Fibroblast of mammary gland (primary cell): ENCODE measurements at regions not wholly inside any gene's neighbourhood (a gene's known extent, or its start where the extent isn't known, plus 50 kb on each side); places are given as distances from the start of the nearest gene placed in this dataset.

ENCODE experiments used
- DNase-seq: peaks from one replicate; pipeline ENCODE4 v3.0.0-alpha.2; 2010; ENCODE audit warnings: low read depth
- H3K4me3 ChIP-seq: 2 replicates; pipeline ENCODE4 v1.5.1; 2011; ENCODE audit warnings: low read depth, mild to moderate bottlenecking, low read length, moderate library complexity; ENCODE audit not compliant: control insufficient read depth
- CTCF ChIP-seq: conservative IDR thresholded peaks from 2 replicates; pipeline ENCODE4 v1.5.1; 2011; ENCODE audit warnings: low read depth, low read length, inconsistent platforms; ENCODE audit not compliant: control insufficient read depth, insufficient read depth

GRCh38 chr2:211129798-211130197 is 573.4 kb downstream of the CPS1 start:
- TF ChIP-seq CTCF: no peak
- DNase-seq: no peak
- no peak overlapping the region for H3K4me3 ChIP-seq

GRCh38 chr2:211132046-211132445 is 575.6 kb downstream of the CPS1 start:
- DNase-seq: no peak
- no peak overlapping the region for H3K4me3 ChIP-seq
- TF ChIP-seq CTCF: no peak

- no peak for TF ChIP-seq CTCF
- H3K4me3 ChIP-seq: no peak overlapping the region
- no peak for DNase-seq
Measured at GRCh38 chr2:211132573-211132972, 576.2 kb downstream of the CPS1 start.

- H3K4me3 ChIP-seq: no peak overlapping the region
- no peak for TF ChIP-seq CTCF
- no peak for DNase-seq
Measured at GRCh38 chr2:211133766-211134165, 577.4 kb downstream of the CPS1 start.

- DNase-seq: no peak
- no peak for TF ChIP-seq CTCF
- no peak overlapping the region for H3K4me3 ChIP-seq
Measured at GRCh38 chr2:211138551-211138950, 582.2 kb downstream of the CPS1 start.

- TF ChIP-seq CTCF: no peak
- DNase-seq: peak; percentile 6
- no peak overlapping the region for H3K4me3 ChIP-seq
Measured at GRCh38 chr2:211141646-211142045, 585.2 kb downstream of the CPS1 start.

GRCh38 chr2:211144078-211144477 is 587.7 kb downstream of the CPS1 start:
- TF ChIP-seq CTCF: no peak
- peak; percentile 81 for DNase-seq
- H3K4me3 ChIP-seq: no peak overlapping the region
